HCEC 1CT (cell line): ENCODE measurements at regions not wholly inside any gene's neighbourhood (a gene's known extent, or its start where the extent isn't known, plus 50 kb on each side); places are given as distances from the start of the nearest gene placed in this dataset.
"Not testable (repeated sequence)": the region's sequence is repeated elsewhere in the genome, so short reads cannot be mapped to it uniquely, and the experiment has no call there.

Experiments used
- DNase-seq: peaks from one replicate; pipeline ENCODE4 v3.0.0-alpha.2; 2017

DNA sequence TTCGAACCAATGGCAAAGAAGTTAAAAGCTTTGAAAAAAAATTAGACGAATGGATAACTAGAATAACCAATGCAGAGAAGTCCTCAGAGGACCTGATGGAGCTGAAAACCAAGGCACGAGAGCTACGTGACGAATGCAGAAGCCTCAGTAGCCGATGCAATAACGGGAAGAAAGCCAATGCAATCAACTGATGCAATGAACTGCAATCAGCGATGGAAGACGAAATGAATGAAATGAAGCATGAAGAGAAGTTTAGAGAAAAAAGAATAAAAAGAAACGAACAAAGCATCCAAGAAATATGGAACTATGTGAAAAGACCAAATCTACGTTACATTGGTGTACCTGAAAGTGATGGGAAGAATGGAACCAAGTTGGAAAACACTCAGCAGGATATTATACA lies 52.6 kb upstream of the MRPS30 start:
- DNase-seq: not testable (repeated sequence)

DNA sequence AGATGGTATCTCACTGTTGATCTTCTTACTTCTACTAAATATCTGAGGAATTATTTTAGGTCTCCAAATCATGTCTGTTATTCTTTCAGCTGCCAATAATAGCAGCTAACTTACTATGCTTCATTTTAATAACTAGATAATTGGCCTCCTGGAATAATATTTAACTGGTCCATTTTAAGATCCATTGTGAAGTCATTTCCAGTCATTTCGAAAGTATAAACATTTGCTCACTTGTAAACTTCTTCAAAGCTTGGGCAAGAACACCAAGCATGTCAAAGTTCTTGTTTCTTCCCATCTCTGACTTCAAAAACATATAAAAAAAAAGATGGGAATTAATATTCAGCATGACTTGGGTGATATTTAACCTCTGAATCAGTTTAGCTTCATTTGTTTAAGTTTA lies 61.4 kb upstream of the MRPS30 start:
- DNase-seq: no peak

- DNase-seq: no peak
Observed at GRCh38 chr5:44740660-44741059, 68.1 kb upstream of the MRPS30 start.

- no peak for DNase-seq
Observed at GRCh38 chr5:44729536-44729935, 79.2 kb upstream of the MRPS30 start.

GRCh38 chr5:44727100-44727499 lies 81.6 kb upstream of the MRPS30 start:
- no peak for DNase-seq

DNA sequence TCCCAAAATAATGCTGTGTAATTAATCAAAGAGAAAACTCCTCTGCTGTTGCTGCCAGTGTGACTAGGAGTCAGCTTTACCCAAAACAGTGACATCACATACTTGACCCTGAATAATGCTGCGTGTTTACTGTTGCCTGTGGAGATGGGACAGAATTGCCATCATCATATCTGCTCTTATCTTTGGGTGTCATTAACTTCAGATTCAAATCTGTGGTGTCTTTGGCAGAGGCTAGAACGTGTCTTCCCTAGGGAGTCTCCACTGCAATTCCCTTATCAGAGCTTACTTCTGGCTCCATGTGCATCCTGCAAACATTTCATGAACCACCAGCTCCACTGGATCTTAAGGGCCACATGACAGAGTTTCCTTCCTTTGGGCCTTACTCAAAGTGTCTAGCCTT lies 88.9 kb upstream of the MRPS30 start:
- DNase-seq: no peak

- no peak for DNase-seq
Observed at GRCh38 chr5:44714871-44715561, 93.7 kb upstream of the MRPS30 start.

- no peak for DNase-seq
Observed at GRCh38 chr5:44713446-44713845, 95.3 kb upstream of the MRPS30 start.

GRCh38 chr5:44711901-44712300 lies 96.8 kb upstream of the MRPS30 start:
- no peak for DNase-seq

DNA sequence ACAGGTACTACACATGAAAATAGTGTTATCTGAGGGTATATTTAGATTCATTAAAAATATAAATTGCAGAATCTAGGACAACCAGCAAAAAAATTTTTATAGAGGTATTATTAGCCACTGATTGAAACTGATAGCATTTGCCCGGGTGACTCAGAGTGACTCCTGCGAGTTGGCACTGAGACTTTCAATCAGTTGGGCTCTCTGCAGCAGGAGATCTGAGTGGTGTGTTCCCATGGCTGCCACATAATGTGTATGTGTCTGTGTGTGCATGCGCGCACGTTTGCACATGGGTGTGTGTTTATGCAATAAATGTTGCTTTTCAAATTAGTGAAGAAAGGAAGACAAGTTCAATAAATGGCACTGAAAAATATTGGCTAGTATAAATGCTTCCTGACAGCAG lies 100.1 kb upstream of the MRPS30 start:
- DNase-seq: no peak

- no peak for DNase-seq
Observed at GRCh38 chr5:44707721-44708120, 101.0 kb upstream of the MRPS30 start.

DNA sequence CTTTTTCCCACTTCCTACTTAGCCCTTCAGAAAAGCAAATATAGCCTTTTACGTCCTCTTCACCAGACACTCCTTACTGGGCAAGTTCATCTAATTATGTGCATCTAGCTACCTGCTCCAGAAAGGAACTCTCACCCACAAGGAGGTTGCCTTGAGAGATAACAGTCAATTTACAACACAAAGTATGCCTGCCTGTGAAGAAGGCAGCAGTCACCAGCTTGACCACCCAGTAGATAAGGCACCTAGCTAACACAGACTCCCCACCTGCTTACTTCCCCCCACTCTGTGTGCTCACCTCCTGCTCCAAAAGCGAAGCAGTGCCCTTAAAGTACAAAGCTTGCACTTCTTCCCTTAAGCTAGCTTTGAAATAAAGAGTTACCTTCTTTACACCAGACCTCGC lies 111.7 kb upstream of the MRPS30 start:
- no peak for DNase-seq

- DNase-seq: no peak
Observed at GRCh38 chr5:44695259-44695658, 113.5 kb upstream of the MRPS30 start.

DNA sequence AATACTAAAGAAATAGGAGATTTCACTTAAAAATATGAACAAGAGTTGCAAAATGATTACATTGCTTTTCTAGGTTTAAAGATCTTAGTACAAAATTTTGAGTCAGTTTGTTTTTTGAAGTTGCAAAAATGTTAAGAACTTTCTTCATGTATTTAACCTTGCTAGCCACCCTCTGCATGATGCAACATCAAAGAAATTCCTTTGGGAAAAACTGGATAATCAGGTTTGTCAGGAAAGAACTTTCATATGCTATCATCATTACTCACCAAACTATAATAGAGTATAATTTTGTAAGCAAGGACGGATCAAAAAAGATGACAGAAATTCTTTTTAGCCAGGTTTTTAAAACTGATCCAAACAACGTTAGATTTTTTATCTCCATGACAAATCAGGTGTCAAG lies 116.9 kb upstream of the MRPS30 start:
- no peak for DNase-seq

DNA sequence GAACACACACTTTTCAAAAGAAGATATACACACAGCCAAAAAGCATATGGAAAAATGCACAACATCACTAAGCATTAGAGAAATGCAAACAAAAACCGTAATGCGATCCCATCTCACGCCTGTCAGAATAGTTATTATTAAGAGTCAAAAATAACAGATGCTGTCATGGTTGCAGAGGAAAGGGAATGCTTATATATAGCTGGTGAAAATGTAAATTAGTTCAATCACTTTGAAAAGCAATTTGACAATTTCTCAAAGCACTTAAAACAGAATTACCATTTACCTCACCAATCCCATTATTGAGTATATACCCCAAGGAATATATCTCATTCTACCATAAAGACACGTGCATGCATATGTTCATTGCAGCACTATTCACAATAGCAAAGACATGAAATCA lies 126.8 kb upstream of the MRPS30 start:
- no peak for DNase-seq

DNA sequence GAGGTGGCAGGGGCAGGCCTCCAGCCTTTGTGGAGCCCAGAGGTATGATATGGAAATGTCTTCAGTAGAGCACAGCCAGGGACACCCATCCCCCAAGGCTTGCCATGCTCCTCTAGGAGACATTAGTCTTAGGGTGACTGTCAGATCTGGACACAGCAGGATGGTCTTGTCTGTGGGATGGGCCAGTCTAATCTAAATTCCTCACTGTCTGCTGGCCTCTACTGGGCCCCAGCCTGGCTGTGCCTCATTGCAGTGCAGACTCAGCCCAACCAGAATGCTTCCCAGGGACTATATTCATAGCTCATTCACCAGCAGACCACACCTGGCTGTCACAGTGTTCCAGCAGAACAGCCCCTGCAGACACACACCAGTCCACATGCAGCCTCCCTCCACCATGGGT lies 129.5 kb upstream of the MRPS30 start:
- DNase-seq: no peak

DNA sequence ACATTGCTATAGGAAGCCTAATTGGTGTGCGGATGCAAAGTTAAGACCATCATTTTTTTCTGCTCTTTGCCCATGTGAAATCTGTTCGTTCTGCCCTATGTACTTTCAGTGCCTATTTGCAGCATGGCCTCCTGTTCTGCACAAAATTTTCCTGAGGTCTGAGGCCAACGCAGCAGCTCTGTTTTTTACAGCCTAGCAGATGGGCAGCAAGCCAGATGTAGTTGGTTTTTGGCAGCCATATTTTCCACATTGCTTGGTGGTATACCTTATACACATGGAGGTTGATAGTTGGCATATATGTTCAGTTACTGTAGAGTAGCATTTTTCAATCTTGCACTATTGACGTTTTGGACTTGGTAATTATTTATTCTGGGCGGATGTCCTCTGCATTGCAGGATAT lies 133.5 kb upstream of the MRPS30 start:
- no peak for DNase-seq

DNA sequence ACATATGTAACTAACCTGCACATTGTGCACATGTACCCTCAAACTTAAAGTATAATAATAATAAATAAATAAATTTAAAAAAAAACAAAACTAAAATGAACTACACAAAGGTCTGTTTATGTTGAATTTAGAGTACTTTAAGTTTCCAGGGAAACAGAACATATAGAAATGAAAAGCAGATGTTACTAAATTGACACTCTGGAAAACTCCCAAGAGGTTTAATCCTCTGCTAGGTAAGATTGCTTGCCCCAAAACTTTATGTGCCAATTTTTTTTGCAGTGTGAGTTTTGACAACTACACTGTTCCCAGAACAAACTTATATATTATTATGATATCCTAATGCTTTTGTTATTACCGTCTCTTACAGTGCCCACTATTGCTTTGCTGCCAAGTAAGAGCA lies 134.3 kb upstream of the MRPS30 start:
- DNase-seq: no peak

DNA sequence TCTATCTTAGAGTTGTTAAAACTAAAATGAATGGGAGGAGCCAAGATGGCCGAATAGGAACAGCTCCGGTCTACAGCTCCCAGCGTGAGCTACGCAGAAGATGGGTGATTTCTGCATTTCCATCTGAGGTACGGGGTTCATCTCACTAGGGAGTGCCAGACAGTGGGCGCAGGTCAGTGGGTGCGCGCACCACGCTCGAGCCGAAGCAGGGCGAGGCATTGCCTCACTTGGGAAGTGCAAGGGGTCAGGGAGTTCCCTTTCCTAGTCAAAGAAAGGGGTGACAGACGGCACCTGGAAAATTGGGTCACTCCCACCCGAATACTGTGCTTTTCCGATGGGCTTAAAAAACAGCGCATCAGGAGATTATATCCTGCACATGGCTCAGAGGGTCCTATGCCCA lies 140.3 kb upstream of the MRPS30 start:
- DNase-seq: not testable (repeated sequence)

- peak; percentile 89 for DNase-seq
Observed at GRCh38 chr5:44665101-44665701, 143.5 kb upstream of the MRPS30 start.

DNA sequence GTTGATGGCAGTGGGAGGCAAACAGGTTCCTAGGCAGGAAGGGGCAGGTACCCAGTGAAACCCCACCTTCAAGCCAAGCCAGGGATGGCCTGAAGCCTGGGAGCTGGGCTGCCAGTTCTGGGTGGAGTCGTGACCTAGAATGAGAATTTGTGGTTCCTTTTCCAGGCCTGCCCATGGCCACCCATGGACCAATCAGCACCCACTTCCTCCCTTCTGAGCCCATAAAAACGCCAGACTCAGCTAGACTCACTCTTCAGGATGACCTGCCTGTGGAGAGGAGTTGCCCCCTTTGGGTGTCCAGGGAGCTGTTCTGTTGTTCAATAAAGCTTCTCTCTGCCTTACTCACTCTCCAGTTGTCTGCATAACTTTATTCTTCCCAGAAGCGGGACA lies 144.0 kb upstream of the MRPS30 start:
- no peak for DNase-seq

- DNase-seq: no peak
Observed at GRCh38 chr5:44663991-44664710, 144.6 kb upstream of the MRPS30 start.

DNA sequence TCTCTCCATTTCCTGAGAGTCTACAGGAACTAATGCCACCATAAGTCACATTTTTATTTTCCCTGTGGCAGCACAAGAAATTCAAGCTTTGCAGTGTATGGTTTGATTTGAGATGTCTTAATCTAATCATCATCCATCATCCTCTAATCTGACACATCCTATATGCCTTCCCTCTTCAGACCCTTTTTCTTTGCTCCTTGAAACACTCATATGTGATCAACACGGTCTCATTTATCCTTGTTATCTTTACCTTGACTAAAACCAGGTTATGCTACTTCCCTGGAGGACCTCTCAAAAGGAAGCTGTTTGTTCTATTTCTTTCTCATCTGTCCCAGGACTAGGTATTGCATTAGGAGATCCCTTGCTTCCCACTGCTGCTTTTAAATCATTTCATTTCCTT lies 146.9 kb upstream of the MRPS30 start:
- no peak for DNase-seq

- DNase-seq: peak; percentile 77
Observed at GRCh38 chr5:44660251-44660650, 148.5 kb upstream of the MRPS30 start.

GRCh38 chr5:44659334-44659733 lies 149.4 kb upstream of the MRPS30 start:
- DNase-seq: no peak
